GM19023 (cell line): ENCODE measurements at regions not wholly inside any gene's neighbourhood (a gene's known extent, or its start where the extent isn't known, plus 50 kb on each side); places are given as distances from the start of the nearest gene placed in this dataset.
"Not testable (repeated sequence)": the region's sequence is repeated elsewhere in the genome, so short reads cannot be mapped to it uniquely, and the experiment has no call there.

Experiments used
- ATAC-seq: cut with Tn5 transposase; IDR thresholded peaks from one replicate; pipeline ENCODE4 v1.9.1; 2021; ENCODE audit warnings: mild to moderate bottlenecking, moderate library complexity; ENCODE audit not compliant: unreplicated experiment

GRCh38 chr3:78076379-78076778, 1036.5 kb downstream of the ROBO2 start:
- ATAC-seq: no peak

GRCh38 chr3:78077178-78077577, 1037.3 kb downstream of the ROBO2 start:
- ATAC-seq: no peak

- ATAC-seq: no peak
Measured at GRCh38 chr3:78077842-78078241, 1037.9 kb downstream of the ROBO2 start.

DNA sequence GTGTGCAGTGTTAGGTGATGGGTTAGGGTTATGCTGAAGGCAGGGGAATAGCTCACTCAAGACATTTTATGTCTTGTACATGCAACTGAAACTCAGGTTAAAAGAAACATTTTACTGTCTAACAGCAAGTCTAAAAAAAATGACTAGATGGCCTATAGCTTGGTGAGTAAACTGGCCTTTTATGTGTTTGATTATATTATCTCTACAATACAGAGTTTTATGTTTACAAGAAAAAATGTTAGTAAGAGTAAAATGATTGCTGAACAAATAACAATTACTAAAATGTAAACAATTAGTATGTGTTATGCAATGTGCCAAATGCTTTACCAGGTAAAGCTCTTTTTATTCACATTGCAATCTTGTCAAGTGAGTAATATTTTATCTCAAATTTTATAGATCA, 1039.6 kb downstream of the ROBO2 start:
- ATAC-seq: no peak

- no peak for ATAC-seq
Measured at GRCh38 chr3:78086150-78086549, 1046.3 kb downstream of the ROBO2 start.

DNA sequence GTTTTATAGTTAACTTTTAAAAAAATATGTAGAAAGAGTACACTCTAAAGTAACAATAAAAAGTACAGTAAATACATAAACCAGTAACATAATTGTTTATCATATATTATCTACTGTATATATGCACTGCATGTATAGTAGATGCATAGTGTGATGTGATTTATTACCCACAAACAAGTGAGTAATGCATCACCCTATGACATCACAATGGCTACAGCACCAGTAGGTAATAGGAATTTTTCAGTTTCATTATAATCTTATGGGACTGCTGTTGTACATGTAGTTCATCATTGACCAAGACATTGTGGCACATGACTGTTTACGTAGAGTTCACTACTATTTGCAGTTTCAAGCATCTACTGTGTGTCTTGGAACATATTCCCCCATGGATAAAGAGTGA, 1047.2 kb downstream of the ROBO2 start:
- ATAC-seq: no peak

- ATAC-seq: no peak
Measured at GRCh38 chr3:78088006-78088405, 1048.1 kb downstream of the ROBO2 start.

GRCh38 chr3:78090382-78090781, 1050.5 kb downstream of the ROBO2 start:
- no peak for ATAC-seq

DNA sequence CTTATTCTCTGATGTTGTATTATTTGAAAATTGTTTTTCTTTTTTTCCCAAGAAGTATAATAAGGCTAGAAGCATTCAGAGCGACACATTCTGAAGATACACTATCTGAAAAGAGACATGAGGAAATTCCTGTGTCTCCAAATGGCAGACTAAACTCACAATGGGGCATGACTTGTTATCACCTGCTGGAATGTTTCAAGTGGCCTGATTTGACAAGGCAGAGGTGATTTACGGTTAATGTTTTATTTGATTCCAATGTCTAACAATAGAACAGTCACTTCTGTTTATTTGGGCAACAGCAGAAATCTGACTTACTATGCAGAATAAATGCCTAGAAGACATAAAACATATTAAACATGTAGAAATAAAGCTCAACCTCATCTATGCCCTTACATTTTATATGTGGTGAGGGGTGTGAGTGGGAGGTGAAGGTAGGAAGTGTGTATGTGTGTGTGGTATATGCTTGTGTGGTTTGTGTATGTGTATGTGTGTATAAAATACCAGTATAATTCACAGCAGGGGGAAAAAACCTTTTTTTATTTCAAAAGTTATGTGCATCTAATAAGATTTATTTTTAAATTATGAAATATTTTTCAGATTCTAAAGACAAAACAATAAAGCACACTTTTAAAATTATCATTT, 1051.7 kb downstream of the ROBO2 start:
- no peak for ATAC-seq

DNA sequence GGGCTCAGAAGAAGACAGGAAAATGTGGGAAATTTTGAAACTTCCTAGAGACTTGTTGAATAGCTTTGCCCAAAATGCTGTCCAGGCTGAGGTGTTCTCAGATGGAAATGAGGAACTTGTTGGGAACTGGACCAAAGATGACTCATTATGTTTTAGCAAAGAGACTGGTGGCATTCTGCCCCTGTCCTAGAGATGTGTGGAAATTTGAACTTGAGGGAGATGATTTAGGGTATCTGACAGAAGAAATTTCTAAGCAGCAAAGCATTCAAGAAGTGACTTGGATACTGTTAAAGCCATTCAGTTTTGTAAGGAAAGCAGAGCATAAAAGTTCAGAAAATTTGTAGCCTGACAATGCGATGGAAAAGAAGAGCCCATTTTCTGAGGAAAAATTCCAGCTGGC, 1052.7 kb downstream of the ROBO2 start:
- not testable (repeated sequence) for ATAC-seq

DNA sequence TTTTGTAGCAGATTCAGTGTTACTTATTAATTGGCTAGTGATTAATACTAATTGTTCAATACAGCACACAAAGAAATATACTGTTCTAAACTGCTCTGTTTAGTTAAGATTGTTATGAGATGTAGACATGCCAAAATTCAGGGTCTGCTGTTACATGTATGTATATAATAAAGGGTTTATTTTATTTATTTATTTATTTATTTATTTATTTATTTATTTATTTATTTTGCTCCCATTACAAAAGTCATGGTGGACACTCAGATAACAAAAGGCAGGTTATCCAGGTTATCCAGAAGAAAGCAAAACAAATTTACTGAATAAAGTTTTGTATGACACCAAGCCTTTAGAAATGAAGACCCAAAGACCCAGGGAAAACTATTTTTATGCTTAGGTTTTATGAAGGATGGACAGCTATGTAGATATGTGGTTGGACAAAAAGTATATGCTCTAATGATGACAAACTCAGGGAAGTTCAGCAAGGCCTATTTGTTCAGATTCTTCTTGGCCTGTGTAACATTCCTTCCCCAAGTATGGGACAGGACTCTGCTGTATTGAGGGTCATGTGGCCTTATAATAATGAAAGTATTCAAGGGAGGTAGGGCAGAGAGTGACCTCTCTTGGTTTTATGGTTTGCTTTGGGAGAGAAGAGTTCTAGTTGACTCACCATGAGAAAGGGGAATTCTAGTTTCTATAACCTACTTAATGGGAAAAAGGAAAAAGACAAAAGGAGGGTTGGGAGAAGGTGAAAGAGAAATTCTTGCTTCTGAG, 1056.8 kb downstream of the ROBO2 start:
- no peak for ATAC-seq

DNA sequence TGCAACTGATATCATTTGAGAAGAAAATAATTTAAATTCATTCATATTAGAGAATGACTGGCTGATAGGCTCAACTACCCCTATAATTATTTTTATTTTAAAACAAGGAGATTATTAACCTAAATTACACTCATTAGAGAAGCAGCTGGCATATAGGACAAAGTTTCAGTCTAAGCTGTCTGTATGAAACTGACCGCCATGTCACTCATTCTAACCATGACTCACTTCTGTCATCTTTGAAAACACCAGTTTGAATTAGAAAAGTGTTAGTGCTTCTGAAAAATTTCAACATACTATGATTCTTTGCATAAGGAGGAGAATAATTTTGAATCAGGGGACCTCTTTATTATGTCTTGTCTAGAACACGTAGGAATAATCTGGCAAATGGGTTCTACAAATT, 1058.5 kb downstream of the ROBO2 start:
- no peak for ATAC-seq

DNA sequence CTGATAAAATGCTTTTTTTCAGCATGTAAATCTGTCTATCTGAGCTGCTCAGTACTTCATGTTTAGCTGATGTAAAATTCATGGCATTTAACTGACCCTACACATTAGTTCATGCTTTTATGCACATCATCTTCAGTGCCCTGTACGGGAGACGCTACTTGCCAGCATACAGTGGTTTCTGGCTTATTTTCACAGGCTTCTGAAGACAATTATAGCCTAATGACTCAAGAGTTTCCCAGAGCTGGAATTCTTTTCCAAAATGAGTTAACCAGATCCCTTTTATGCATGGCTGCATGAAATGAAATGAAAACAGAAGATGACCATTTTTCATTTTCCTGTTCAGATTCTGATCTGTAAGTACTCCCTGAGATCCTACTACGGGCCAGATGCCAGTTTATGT, 1061.5 kb downstream of the ROBO2 start:
- ATAC-seq: no peak

DNA sequence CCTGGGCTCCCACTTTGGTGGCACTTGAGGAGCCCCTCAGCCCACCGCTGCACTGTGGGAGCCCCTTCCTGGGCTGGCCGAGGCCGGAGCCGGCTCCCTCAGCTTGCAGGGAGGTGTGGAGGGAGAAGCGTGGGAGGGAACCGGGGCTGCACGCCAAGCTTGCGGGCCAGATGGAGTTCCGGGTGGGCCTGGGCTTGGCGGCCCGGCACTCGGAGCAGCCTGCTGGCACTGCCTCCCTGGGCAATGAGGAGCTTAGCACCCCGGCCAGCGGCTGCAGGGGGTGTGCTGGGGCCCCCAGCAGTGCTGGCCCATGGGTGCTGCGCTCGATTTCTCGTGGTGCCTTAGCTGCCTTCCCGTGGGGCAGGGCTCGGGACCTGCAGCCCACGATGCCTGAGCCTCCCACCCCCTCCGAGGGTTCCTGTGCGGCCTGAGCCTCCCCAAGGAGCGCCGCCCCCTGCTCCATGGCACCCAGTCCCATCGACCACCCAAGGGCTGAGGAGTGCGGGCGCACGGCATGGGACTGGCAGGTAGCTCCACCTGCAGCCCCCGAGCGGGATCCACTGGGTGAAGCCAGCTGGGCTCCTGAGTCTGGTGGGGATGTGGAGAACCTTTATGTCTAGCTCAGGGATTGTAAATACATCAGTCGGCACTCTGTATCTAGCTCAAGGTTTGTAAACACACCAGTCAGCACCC, 1068.5 kb downstream of the ROBO2 start:
- ATAC-seq: not testable (repeated sequence)

- no peak for ATAC-seq
Measured at GRCh38 chr3:78112291-78113010, 1072.6 kb downstream of the ROBO2 start.

DNA sequence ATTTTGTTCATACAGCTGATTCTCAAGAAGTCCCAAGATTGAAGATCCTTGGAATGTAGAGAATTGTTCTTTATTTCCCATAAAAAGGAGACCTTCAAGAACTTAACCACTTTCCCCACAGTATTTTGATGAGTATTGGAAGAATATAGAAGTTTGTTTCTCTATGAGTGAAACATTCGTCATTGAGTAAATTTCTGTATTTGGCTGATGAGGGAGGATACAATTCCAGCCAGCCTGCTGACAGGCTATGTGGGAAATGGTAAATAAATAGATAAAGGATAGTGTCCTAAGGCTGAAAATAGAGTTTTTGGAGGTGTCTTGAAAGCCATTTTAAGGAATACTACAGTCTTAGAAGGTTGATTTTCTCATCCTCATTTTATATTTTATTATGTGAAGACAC, 1076.1 kb downstream of the ROBO2 start:
- ATAC-seq: no peak

DNA sequence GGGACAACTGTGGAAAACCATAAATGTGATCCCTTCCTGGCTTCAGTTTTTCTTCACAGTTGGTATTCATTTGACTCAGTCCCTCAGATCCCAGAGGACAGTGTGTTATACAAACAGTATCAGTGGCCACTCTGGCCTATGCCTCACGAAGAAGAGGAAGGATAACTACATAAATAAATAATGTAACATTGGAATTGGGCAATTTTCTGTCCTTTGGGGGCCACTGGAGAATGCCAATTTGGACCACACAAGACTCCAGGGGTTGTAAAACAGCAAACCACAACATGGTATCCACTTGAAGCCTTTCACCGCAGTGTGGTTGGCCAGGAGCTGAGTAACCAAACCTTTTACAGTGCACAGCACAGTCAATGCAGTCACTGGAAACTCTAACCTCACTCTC, 1077.0 kb downstream of the ROBO2 start:
- ATAC-seq: no peak

- ATAC-seq: no peak
Measured at GRCh38 chr3:78123058-78123457, 1083.2 kb downstream of the ROBO2 start.

GRCh38 chr3:78129707-78130106, 1089.8 kb downstream of the ROBO2 start:
- ATAC-seq: no peak

- ATAC-seq: no peak
Measured at GRCh38 chr3:78130741-78131290, 1090.9 kb downstream of the ROBO2 start.

GRCh38 chr3:78134496-78134895, 1094.6 kb downstream of the ROBO2 start:
- no peak for ATAC-seq
